ENCODE measurements at regions not wholly inside any gene's neighbourhood (a gene's known extent, or its start where the extent isn't known, plus 50 kb on each side); places are given as distances from the start of the nearest gene placed in this dataset.

DNA sequence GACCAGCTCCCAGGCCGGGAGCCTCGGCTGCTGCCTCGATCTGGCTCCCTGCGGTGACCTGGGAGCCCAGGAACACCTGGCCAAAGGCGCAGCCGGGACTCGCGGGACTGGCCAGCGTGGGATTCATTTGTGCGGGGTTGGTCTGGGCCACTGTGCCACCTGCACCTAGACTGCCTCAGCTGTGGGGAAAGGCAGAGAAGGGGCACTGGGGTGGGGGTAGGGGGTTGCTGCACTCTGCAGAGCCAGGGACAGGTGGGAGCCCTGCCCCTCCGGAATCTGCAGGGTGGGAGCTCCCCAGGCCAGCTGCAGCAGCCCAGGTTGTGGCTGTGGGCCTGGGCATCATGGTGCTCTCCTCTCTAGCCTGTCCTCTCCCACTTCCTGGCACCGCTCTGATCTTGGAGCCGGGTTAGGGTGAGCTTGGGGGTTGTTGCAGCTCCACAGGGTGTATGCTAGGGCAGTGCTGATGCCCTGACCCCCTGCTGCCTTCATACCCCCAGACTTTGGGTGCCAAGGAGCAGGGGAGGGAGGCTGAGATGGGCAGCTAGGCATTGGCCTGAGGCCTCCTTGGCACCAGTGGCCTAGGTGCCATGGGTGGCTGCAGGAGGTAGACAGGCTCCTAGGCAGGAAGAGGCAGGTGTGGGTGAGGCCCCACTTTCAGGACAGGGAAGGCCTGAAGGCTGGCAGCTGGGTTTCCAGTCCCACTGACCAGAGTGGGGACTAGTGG, 57.5 kb upstream of the ETV3 start:
- no peak for DNase-seq

DNA sequence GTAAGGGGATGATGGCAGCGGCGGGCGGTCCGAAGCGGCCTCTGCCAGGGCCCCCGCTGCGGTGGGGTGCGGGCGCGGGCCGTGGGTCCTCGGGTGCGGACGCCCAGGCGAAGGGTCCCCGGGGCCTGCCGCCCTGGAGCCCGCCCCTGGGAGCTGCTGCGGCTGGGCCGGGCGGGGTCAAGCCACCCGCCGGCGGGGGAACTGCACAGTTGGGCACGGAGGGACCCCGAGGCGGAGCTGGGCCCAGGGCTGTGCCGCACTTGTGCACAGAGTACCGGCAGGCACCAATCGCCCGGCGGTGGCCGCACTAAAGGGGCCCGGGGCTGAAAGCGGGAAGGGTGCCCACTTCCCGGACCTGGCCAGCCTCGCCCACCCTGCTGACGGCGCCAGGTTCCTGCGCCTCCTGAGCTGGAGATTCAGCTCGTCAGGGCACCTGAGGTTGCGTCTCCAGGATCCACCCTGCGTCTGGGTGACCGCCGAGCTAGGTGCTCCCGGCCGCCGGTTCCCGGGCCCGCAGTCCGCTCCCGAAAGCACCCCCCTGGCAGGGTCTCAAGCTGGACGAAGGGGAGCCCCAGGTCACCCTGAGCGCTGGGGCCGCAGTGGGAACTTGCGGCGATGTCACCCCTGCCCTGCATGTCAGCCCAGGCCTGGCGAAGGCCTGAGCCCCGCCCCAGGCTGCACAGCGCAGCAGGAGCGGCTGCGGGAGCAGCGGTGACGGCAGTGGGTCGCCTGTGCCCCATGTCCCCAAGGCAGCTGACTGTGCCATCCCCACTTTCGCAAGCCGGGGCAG, 56.7 kb upstream of the ETV3 start:
- no peaks in the 10 kb centered on the region for H3K36me3 ChIP-seq
- DNase-seq (peak in 1 of 2 donors; percentile 82), ATAC-seq (ENCODE audit: low FRiP score in 2 of 2) (no peak)
- 46% methylated on average over 11 to 35 of the region's 67 CpGs for WGBS, 2 donors
- H3K9me3 ChIP-seq, result no peaks in the 10 kb centered on the region
- TF ChIP-seq, protein P1, sequence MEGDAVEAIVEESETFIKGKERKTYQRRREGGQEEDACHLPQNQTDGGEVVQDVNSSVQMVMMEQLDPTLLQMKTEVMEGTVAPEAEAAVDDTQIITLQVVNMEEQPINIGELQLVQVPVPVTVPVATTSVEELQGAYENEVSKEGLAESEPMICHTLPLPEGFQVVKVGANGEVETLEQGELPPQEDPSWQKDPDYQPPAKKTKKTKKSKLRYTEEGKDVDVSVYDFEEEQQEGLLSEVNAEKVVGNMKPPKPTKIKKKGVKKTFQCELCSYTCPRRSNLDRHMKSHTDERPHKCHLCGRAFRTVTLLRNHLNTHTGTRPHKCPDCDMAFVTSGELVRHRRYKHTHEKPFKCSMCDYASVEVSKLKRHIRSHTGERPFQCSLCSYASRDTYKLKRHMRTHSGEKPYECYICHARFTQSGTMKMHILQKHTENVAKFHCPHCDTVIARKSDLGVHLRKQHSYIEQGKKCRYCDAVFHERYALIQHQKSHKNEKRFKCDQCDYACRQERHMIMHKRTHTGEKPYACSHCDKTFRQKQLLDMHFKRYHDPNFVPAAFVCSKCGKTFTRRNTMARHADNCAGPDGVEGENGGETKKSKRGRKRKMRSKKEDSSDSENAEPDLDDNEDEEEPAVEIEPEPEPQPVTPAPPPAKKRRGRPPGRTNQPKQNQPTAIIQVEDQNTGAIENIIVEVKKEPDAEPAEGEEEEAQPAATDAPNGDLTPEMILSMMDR (IDR thresholded peaks at IDR 0.05), result no peak
- no peak for TF ChIP-seq POLR2A (IDR thresholded peaks at IDR 0.05)
- TF ChIP-seq POLR2AphosphoS5 (IDR thresholded peaks at IDR 0.05), result no peak
- TF ChIP-seq EP300 (IDR thresholded peaks at IDR 0.05), result no peak
- peaks cover 0 to 16% (median 6%) of the 10 kb centered on the region in 4 donors for H3K27me3 ChIP-seq
- H3K27ac ChIP-seq, result no peak overlapping the region
- H3K4me3 ChIP-seq, result no peak overlapping the region
- no peaks in the 10 kb centered on the region for H3K4me1 ChIP-seq

More for the DNA sequence above, 57.5 kb upstream of the ETV3 start:
- H3K9me3 ChIP-seq, result no peaks in the 10 kb centered on the region
- H3K27me3 ChIP-seq, result peaks cover 0 to 16% (median 6%) of the 10 kb centered on the region in 4 donors
- WGBS, 2 donors, result 82 to 90% methylated on average over 3 to 13 of the region's 13 CpGs
- H3K4me3 ChIP-seq, result no peak overlapping the region
- ATAC-seq (ENCODE audit: low FRiP score in 2 of 2), result no peak
- TF ChIP-seq POLR2A (IDR thresholded peaks at IDR 0.05) (no peak), POLR2AphosphoS5 (IDR thresholded peaks at IDR 0.05) (no peak), EP300 (IDR thresholded peaks at IDR 0.05) (no peak)
- TF ChIP-seq, protein P1 (IDR thresholded peaks at IDR 0.05), result no peak
- H3K4me1 ChIP-seq, result no peaks in the 10 kb centered on the region
- H3K36me3 ChIP-seq, result no peaks in the 10 kb centered on the region
- H3K27ac ChIP-seq, result no peak overlapping the region

DNA sequence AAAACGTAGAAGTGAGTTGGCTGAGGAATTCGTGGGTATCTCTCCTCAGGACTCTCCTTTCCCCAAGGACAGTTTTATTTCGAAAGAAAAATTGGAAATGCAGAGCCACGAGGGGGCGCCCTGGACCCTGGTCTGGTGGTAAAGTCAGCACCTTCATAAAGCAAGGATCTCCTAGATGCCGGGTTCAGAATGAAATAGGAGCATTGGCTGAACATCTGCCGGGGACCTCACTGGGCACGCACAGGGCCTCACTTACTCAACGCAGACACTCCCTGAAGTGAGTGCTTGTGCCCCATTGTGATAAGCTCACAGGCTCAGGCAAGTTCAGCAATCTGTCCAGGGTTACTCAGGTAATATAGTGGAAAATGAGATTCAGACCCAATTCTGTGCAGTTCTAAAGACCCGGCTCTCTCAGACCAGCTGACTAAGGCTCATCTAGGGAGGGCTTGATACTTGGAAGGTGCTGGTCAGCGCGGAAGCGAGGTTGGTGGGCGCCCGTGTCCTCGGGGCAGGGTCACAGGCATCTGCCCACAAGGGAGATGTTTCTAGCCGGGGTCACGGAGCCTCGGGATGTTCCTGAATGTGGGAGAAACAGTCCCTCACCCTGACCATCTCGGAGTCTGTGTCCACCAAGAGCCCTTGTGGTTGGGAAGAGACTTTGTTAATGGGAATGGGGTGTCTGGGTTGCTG, 55.7 kb upstream of the ETV3 start:
- peak; percentile 54 to 57 for DNase-seq
- H3K4me1 ChIP-seq, result no peaks in the 10 kb centered on the region
- 45 to 52% methylated on average over 20 of the region's 20 CpGs for WGBS, 2 donors
- H3K36me3 ChIP-seq, result no peaks in the 10 kb centered on the region
- H3K27ac ChIP-seq, result no peak overlapping the region
- ATAC-seq (ENCODE audit: low FRiP score in 2 of 2), result peak in 1 of 2 donors; percentile 33
- H3K4me3 ChIP-seq, result no peak overlapping the region
- TF ChIP-seq, protein P1 (IDR thresholded peaks at IDR 0.05), result peak in 4 of 6 experiments; percentile 34 to 53 (median 44)
- TF ChIP-seq POLR2AphosphoS5 (IDR thresholded peaks at IDR 0.05), result no peak
- H3K9me3 ChIP-seq, result no peaks in the 10 kb centered on the region
- peaks cover 0 to 16% (median 6%) of the 10 kb centered on the region in 4 donors for H3K27me3 ChIP-seq

DNA sequence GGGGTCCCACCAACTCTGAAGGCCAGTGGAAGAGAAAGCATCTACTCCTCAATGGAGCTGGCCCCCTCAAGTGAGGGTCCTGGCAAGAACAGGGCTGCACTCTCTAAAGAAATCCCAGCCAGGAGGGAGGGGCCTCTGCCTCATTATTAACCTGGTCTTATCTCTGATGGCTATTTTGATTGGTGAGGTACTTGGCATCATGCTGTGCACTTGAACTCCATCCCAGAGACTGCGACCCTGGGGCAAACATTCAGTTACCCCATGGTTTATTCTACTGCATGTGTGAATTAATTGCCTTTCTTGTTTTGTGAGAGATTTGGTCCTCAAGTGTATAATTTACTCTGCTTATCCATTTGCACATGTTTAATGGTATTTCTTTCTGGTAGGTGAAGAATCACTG, 55.0 kb upstream of the ETV3 start:
- no peaks in the 10 kb centered on the region for H3K36me3 ChIP-seq
- no peak overlapping the region for H3K4me3 ChIP-seq
- H3K4me1 ChIP-seq, result no peaks in the 10 kb centered on the region
- no peak for ATAC-seq (ENCODE audit: low FRiP score in 2 of 2)
- 8 to 44% methylated on average over 1 of the region's 1 CpG for WGBS, 2 donors
- H3K9me3 ChIP-seq, result no peaks in the 10 kb centered on the region
- peaks cover 0 to 16% (median 6%) of the 10 kb centered on the region in 4 donors for H3K27me3 ChIP-seq
- no peak for TF ChIP-seq POLR2AphosphoS5 (IDR thresholded peaks at IDR 0.05)
- TF ChIP-seq, protein P1 (IDR thresholded peaks at IDR 0.05), result no peak
- no peak for TF ChIP-seq EP300 (IDR thresholded peaks at IDR 0.05)
- TF ChIP-seq POLR2A (IDR thresholded peaks at IDR 0.05), result no peak
- DNase-seq, result no peak
- no peak overlapping the region for H3K27ac ChIP-seq

Data from upper lobe of left lung (tissue), 6 donors.